Endothelial cell of umbilical vein (primary cell): ENCODE measurements at regions not wholly inside any gene's neighbourhood (a gene's known extent, or its start where the extent isn't known, plus 50 kb on each side); places are given as distances from the start of the nearest gene placed in this dataset.

Experiments used
- BruUV-seq: library from RNA; stranded (reverse); fragments of 400-500 nt; replicated peaks from 2 replicates; lab custom pipeline; 2021; lab: Mats Ljungman, UMichigan
- CTCF ChIA-PET: fragments of 300-600, 350-600 bp; sonication (Branson Sonifier 250); formaldehyde crosslinking; loops from one replicate; lab custom pipeline; 2021; ENCODE audit warnings: antibody characterized with exemption, inconsistent platforms; lab: Charles Lee
- POLR2A ChIA-PET: fragments of 300-600, 350-600 bp; sonication (Branson Sonifier 250); formaldehyde crosslinking; loops from one replicate; lab custom pipeline; 2021; ENCODE audit warnings: antibody characterized with exemption, inconsistent platforms; lab: Charles Lee
- DNase-seq: peaks from one replicate; pipeline ENCODE4 v3.0.0-alpha.2; 2011; ENCODE audit warnings: low read depth, low spot score
- FAIRE-seq: peaks from 2 replicates; lab custom pipeline; 2011; peaks lifted over from hg19 to GRCh38; lab: Jason Lieb, UNC
- H2AFZ ChIP-seq: 2 replicates; pipeline ENCODE4 v1.6.0; 2012; ENCODE audit warnings: low read depth, low read length, control low read depth, inconsistent platforms
- H3K27ac ChIP-seq: 2 replicates; pipeline ENCODE4 v1.5.1; 2011; ENCODE audit warnings: low read depth, mild to moderate bottlenecking, control low read depth, low read length, moderate library complexity; ENCODE audit not compliant: insufficient read depth
- H3K27me3 ChIP-seq, 2 experiments: 2 replicates each; pipeline versions ENCODE4 v1.6.0 to v1.6.1; 2011; ENCODE audit warnings: low read length in 2 of 2, mixed read lengths in 1 of 2; ENCODE audit not compliant: control insufficient read depth in 2 of 2, insufficient read depth in 2 of 2
- H3K36me3 ChIP-seq, 2 experiments: 2 replicates in 1 of 2; 3 replicates in 1 of 2; pipeline ENCODE4 v1.5.1; 2011; ENCODE audit warnings: low read length in 2 of 2, mild to moderate bottlenecking in 1 of 2, moderate library complexity in 1 of 2; ENCODE audit not compliant: control insufficient read depth in 2 of 2, insufficient read depth in 2 of 2; ENCODE audit errors: extremely low read depth in 1 of 2
- H3K4me1 ChIP-seq: 3 replicates; pipeline ENCODE4 v1.5.1; 2011; ENCODE audit warnings: mild to moderate bottlenecking, low read length; ENCODE audit not compliant: control insufficient read depth, insufficient read depth; ENCODE audit errors: extremely low read depth
- H3K4me2 ChIP-seq: 2 replicates; pipeline ENCODE4 v1.6.1; 2011; ENCODE audit warnings: low read length, control low read depth, mixed read lengths; ENCODE audit not compliant: insufficient read depth
- H3K4me3 ChIP-seq, 3 experiments: fragments of 200-600 bp in 1 of 3; sonication (generic), shearing (Covaris generic) in 1 of 3; replicated peaks in 1 of 3; 2 replicates each; pipeline ENCODE4 v1.5.1; 2011 to 2016; ENCODE audit warnings: control low read depth in 3 of 3, low read length in 3 of 3, mild to moderate bottlenecking in 2 of 3, inconsistent platforms in 1 of 3, low read depth in 1 of 3, moderate library complexity in 1 of 3; ENCODE audit not compliant: insufficient read depth in 1 of 3
- H3K79me2 ChIP-seq: 2 replicates; pipeline ENCODE4 v1.6.0; 2012; ENCODE audit warnings: low read length, inconsistent platforms; ENCODE audit not compliant: control insufficient read depth, insufficient read depth
- H3K9ac ChIP-seq: replicated peaks from 2 replicates; pipeline ENCODE3; 2011; ENCODE audit warnings: low read length, control low read depth; ENCODE audit not compliant: insufficient read depth; ENCODE audit errors: extremely low read depth
- H3K9me1 ChIP-seq: replicated peaks from 3 replicates; pipeline ENCODE4 v1.6.0; 2011; ENCODE audit warnings: mild to moderate bottlenecking, low read length; ENCODE audit not compliant: control insufficient read depth, insufficient read depth; ENCODE audit errors: extremely low read depth
- H3K9me3 ChIP-seq: replicated peaks from 2 replicates; pipeline ENCODE4 v1.5.1; 2012; ENCODE audit warnings: low read length, inconsistent platforms; ENCODE audit not compliant: control insufficient read depth, insufficient read depth
- H4K20me1 ChIP-seq: replicated peaks from 2 replicates; pipeline ENCODE3; 2011; ENCODE audit warnings: mild to moderate bottlenecking, low read length; ENCODE audit not compliant: control insufficient read depth, insufficient read depth; ENCODE audit errors: extremely low read depth
- CTCF ChIP-seq, 2 donors: IDR thresholded peaks; 1 replicate in 1 of 2; 2 replicates in 1 of 2; pipeline ENCODE4 v1.5.1; 2011; ENCODE audit warnings: low read length in 2 of 2, mild to moderate bottlenecking in 2 of 2, moderate library complexity in 2 of 2, control low read depth in 1 of 2, inconsistent platforms in 1 of 2, low read depth in 1 of 2; ENCODE audit not compliant: insufficient read depth in 1 of 2; ENCODE audit errors: extremely low read depth in 1 of 2
- EZH2 ChIP-seq: IDR thresholded peaks from 2 replicates; pipeline ENCODE4 v1.6.1; 2012; ENCODE audit warnings: borderline replicate concordance, low read depth, mild to moderate bottlenecking, moderate library complexity, low read length, inconsistent platforms; ENCODE audit not compliant: severe bottlenecking
- FOS ChIP-seq: IDR thresholded peaks from 2 replicates; pipeline ENCODE4 v1.6.1; 2011; ENCODE audit warnings: mild to moderate bottlenecking, low read length, moderate library complexity, borderline replicate concordance; ENCODE audit not compliant: insufficient read depth
- GATA2 ChIP-seq: IDR thresholded peaks from 2 replicates; pipeline ENCODE4 v1.7.0; 2011; ENCODE audit warnings: low read depth, mild to moderate bottlenecking, moderate library complexity, mixed read lengths, low read length; ENCODE audit not compliant: insufficient read length, insufficient read depth
- JUN ChIP-seq: IDR thresholded peaks from 2 replicates; pipeline ENCODE4 v1.6.1; 2011; ENCODE audit warnings: borderline replicate concordance, low read depth; ENCODE audit not compliant: insufficient read length, insufficient read depth
- MAX ChIP-seq: IDR thresholded peaks from 2 replicates; pipeline ENCODE4 v1.6.1; 2011; ENCODE audit not compliant: insufficient read depth, insufficient read length
- MYC ChIP-seq: IDR thresholded peaks from one replicate; pipeline ENCODE4 v1.6.1; 2011; ENCODE audit warnings: mild to moderate bottlenecking, low read depth, low read length
- POLR2A ChIP-seq: IDR thresholded peaks from 2 replicates; pipeline ENCODE4 v1.6.1; 2012; ENCODE audit warnings: low read depth, mild to moderate bottlenecking, control low read depth, low read length
- POLR2AphosphoS5 ChIP-seq: IDR thresholded peaks from 2 replicates; pipeline ENCODE4 v1.6.1; 2012; ENCODE audit warnings: low read depth, mild to moderate bottlenecking, control low read depth, low read length, moderate library complexity; ENCODE audit not compliant: insufficient read depth
- dilution Hi-C: fragments of 300-500 bp; cut with MboI; formaldehyde crosslinking; loops from one replicate; pipeline ENCODE4 v1.15.0; 2019; ENCODE audit warnings: low sequenced_read_pairs; ENCODE audit not compliant: extremely low pct_ligation_motif_present
- intact Hi-C: fragments of 100-400 bp; cut with micrococcal nuclease; formaldehyde crosslinking; loops from one replicate; pipeline ENCODE4 v1.10.0; 2022

GRCh38 chr3:74534611-74535010 lies 79.8 kb downstream of the CNTN3 start:
- dilution Hi-C loops (no loop called here), intact Hi-C loops (no loop called here)
- no TSS peak for BruUV-seq
- CTCF ChIA-PET = no interaction called here
- Histone ChIP-seq H3K4me3 (no peak overlapping the region), H2AFZ (no peak overlapping the region), H3K9me3 (peaks cover 7% of the 10 kb centered on the region), H4K20me1 (no peaks in the 10 kb centered on the region), H3K4me2 (no peak overlapping the region), H3K27ac (no peak overlapping the region), H3K27me3 (no peaks in the 10 kb centered on the region), H3K79me2 (no peaks in the 10 kb centered on the region), H3K9ac (no peak overlapping the region), H3K9me1 (no peaks in the 10 kb centered on the region), H3K36me3 (no peaks in the 10 kb centered on the region), H3K4me1 (no peaks in the 10 kb centered on the region)
- TF ChIP-seq GATA2 (no peak), MYC (no peak), POLR2AphosphoS5 (no peak), FOS (no peak), MAX (no peak), CTCF (IDR thresholded peaks at IDR 0.05; ENCODE audit: extremely low read depth in 1 of 2, insufficient read depth in 1 of 2, low read depth in 1 of 2, low read length in 2 of 2) (no peak), JUN (no peak), EZH2 (no peak), POLR2A (no peak)
- FAIRE-seq (no peak), DNase-seq (no peak)
- POLR2A ChIA-PET = no interaction called here
